ENCODE measurements at regions not wholly inside any gene's neighbourhood (a gene's known extent, or its start where the extent isn't known, plus 50 kb on each side); places are given as distances from the start of the nearest gene placed in this dataset.

GRCh38 chr15:96503276-96503675 lies 172.8 kb downstream of the NR2F2 start:
- Histone ChIP-seq H3K4me3 (ENCODE audit: low read depth, low read length) (no peak overlapping the region), H3K36me3 (replicated peaks) (no peaks in the 10 kb centered on the region), H3K27ac (no peak overlapping the region), H3K27me3 (replicated peaks) (no peaks in the 10 kb centered on the region)
- in situ Hi-C loops (cut with HindIII; ENCODE audit: low pct_ligation_motif_present, low sequenced_read_pairs): no loop called here
- no peak for TF ChIP-seq CTCF (IDR thresholded peaks at IDR 0.05; ENCODE audit: low read depth, low read length, missing control alignments)
- DNase-seq: no peak

- in situ Hi-C loops (cut with HindIII; ENCODE audit: low pct_ligation_motif_present, low sequenced_read_pairs): no loop called here
- DNase-seq: no peak
- Histone ChIP-seq H3K27me3 (replicated peaks) (no peaks in the 10 kb centered on the region), H3K36me3 (replicated peaks) (no peaks in the 10 kb centered on the region), H3K4me3 (ENCODE audit: low read depth, low read length) (no peak overlapping the region), H3K27ac (no peak overlapping the region)
- TF ChIP-seq CTCF (IDR thresholded peaks at IDR 0.05; ENCODE audit: low read depth, low read length, missing control alignments): no peak
Observed at GRCh38 chr15:96504371-96504770, 173.9 kb downstream of the NR2F2 start.

- H3K36me3 ChIP-seq (replicated peaks): no peaks in the 10 kb centered on the region
- in situ Hi-C loops (cut with HindIII; ENCODE audit: low pct_ligation_motif_present, low sequenced_read_pairs): no loop called here
- TF ChIP-seq CTCF (IDR thresholded peaks at IDR 0.05; ENCODE audit: low read depth, low read length, missing control alignments): no peak
- no peak overlapping the region for H3K4me3 ChIP-seq (ENCODE audit: low read depth, low read length)
- H3K27me3 ChIP-seq (replicated peaks): no peaks in the 10 kb centered on the region
- no peak for DNase-seq
- no peak overlapping the region for H3K27ac ChIP-seq
Observed at GRCh38 chr15:96505014-96505413, 174.5 kb downstream of the NR2F2 start.

- Histone ChIP-seq H3K4me3 (ENCODE audit: low read depth, low read length) (no peak overlapping the region), H3K27me3 (replicated peaks) (no peaks in the 10 kb centered on the region), H3K27ac (no peak overlapping the region), H3K36me3 (replicated peaks) (no peaks in the 10 kb centered on the region)
- in situ Hi-C loops (cut with HindIII; ENCODE audit: low pct_ligation_motif_present, low sequenced_read_pairs): no loop called here
- no peak for TF ChIP-seq CTCF (IDR thresholded peaks at IDR 0.05; ENCODE audit: low read depth, low read length, missing control alignments)
- DNase-seq: no peak
Observed at GRCh38 chr15:96514607-96515285, 184.2 kb downstream of the NR2F2 start.

- H3K4me3 ChIP-seq (ENCODE audit: low read depth, low read length): no peak overlapping the region
- H3K27ac ChIP-seq: no peak overlapping the region
- DNase-seq: no peak
- in situ Hi-C loops (cut with HindIII; ENCODE audit: low pct_ligation_motif_present, low sequenced_read_pairs): no loop called here
- H3K27me3 ChIP-seq (replicated peaks): no peaks in the 10 kb centered on the region
- no peaks in the 10 kb centered on the region for H3K36me3 ChIP-seq (replicated peaks)
- TF ChIP-seq CTCF (IDR thresholded peaks at IDR 0.05; ENCODE audit: low read depth, low read length, missing control alignments): no peak
Observed at GRCh38 chr15:96515371-96515770, 184.9 kb downstream of the NR2F2 start.

GRCh38 chr15:96521386-96521785 lies 190.9 kb downstream of the NR2F2 start:
- Histone ChIP-seq H3K27ac (no peak overlapping the region), H3K4me3 (ENCODE audit: low read depth, low read length) (no peak overlapping the region), H3K36me3 (replicated peaks) (no peaks in the 10 kb centered on the region), H3K27me3 (replicated peaks) (no peaks in the 10 kb centered on the region)
- in situ Hi-C loops (cut with HindIII; ENCODE audit: low pct_ligation_motif_present, low sequenced_read_pairs): no loop called here
- TF ChIP-seq CTCF (IDR thresholded peaks at IDR 0.05; ENCODE audit: low read depth, low read length, missing control alignments): no peak
- DNase-seq: no peak

All from brain microvascular endothelial cell (primary cell).